Peyer's patch (tissue), 4 donors: ENCODE measurements at regions not wholly inside any gene's neighbourhood (a gene's known extent, or its start where the extent isn't known, plus 50 kb on each side); places are given as distances from the start of the nearest gene placed in this dataset.

Experiments used
- DNase-seq, 3 donors: peaks; one replicate each; pipeline ENCODE4 v3.0.0-alpha.2; 2017 to 2019
- H3K27ac ChIP-seq, 4 donors: fragments of 200-600 bp; sonication (generic); one replicate each; pipeline ENCODE4 v1.5.1; 2016 to 2019
- H3K27me3 ChIP-seq, 2 donors: fragments of 200-600 bp; sonication (generic); one replicate each; pipeline ENCODE4 v1.5.1; 2019
- H3K36me3 ChIP-seq, 3 donors: fragments of 200-600 bp; sonication (generic); one replicate each; pipeline ENCODE4 v1.5.1; 2016 to 2019
- H3K4me1 ChIP-seq, 4 donors: fragments of 200-600 bp; sonication (generic); one replicate each; pipeline ENCODE4 v1.5.1; 2016 to 2019
- H3K4me3 ChIP-seq, 4 donors: fragments of 200-600 bp; sonication (generic); 1 replicate in 3 of 4; 2 replicates in 1 of 4; pipeline ENCODE4 v1.5.1; 2016 to 2019; ENCODE audit warnings: mild to moderate bottlenecking in 1 of 4
- H3K9me3 ChIP-seq, 4 donors: fragments of 200-600 bp; sonication (generic); one replicate each; pipeline ENCODE4 v1.5.1; 2016 to 2019; ENCODE audit warnings: mild to moderate bottlenecking in 1 of 4
- CTCF ChIP-seq, 6 experiments: fragments of 450-650 bp in 4 of 6; fragments of 200-600 bp in 2 of 6; sonication (generic) in 1 of 6; IDR thresholded peaks; one replicate each; pipeline ENCODE4 v1.5.1; 2017 to 2019; ENCODE audit warnings: antibody characterized with exemption in 6 of 6, mild to moderate bottlenecking in 3 of 6, moderate library complexity in 1 of 6
- POLR2A ChIP-seq, 2 donors: fragments of 450-650 bp; IDR thresholded peaks; one replicate each; pipeline ENCODE4 v1.5.1; 2017; ENCODE audit warnings: antibody characterized with exemption in 2 of 2, mild to moderate bottlenecking in 2 of 2, moderate library complexity in 2 of 2

GRCh38 chr12:77645966-77646598 is 184.6 kb upstream of the NAV3 start:
- no peak for DNase-seq
- H3K27me3 ChIP-seq: no peaks in the 10 kb centered on the region
- no peak overlapping the region for H3K27ac ChIP-seq
- no peaks in the 10 kb centered on the region for H3K4me1 ChIP-seq
- no peak overlapping the region for H3K4me3 ChIP-seq
- no peaks in the 10 kb centered on the region for H3K9me3 ChIP-seq
- no peak for TF ChIP-seq CTCF (IDR thresholded peaks at IDR 0.05)
- TF ChIP-seq POLR2A (IDR thresholded peaks at IDR 0.05): no peak
- H3K36me3 ChIP-seq: no peaks in the 10 kb centered on the region

DNA sequence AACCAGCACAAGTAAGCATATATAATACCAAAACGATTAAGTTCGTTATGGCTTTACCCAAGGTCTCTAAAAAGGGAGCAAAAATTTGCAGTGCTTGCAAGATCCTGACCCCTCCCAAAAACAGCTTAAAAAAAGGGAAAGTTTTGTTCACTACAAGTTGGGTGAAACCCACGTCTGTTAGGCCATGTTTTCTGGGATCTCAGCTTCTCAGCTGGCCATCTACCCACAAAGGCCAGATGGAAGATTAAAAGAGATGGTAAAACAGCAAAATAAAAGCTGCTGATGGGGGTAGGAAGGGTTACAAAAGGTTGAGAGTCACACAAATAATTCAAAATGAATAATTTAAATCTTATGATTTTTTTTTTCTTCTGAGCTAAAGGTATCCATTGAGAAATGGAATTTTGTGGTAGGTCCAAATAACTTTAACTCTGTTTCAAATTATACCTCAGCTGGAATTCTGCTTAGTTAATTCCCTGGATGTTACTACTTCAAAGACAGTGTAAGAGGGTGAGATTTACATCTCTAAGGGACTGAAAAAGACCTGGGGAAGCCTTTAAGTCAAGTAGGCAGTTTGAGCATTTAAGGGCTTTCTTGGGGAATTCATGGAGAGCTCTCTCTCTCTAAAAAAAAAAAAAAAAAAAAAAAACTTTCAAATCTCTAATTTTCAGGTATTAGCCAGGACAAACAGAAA is 185.6 kb upstream of the NAV3 start:
- Histone ChIP-seq H3K4me1 (no peaks in the 10 kb centered on the region), H3K36me3 (no peaks in the 10 kb centered on the region), H3K9me3 (no peaks in the 10 kb centered on the region), H3K4me3 (no peak overlapping the region), H3K27ac (no peak overlapping the region), H3K27me3 (no peaks in the 10 kb centered on the region)
- TF ChIP-seq CTCF (IDR thresholded peaks at IDR 0.05): no peak
- TF ChIP-seq POLR2A (IDR thresholded peaks at IDR 0.05): no peak
- DNase-seq: no peak

GRCh38 chr12:77642246-77642645 is 188.4 kb upstream of the NAV3 start:
- H3K27ac ChIP-seq: no peak overlapping the region
- TF ChIP-seq POLR2A (IDR thresholded peaks at IDR 0.05) (no peak), CTCF (IDR thresholded peaks at IDR 0.05) (no peak)
- DNase-seq: no peak
- no peak overlapping the region for H3K4me3 ChIP-seq
- no peaks in the 10 kb centered on the region for H3K4me1 ChIP-seq
- no peaks in the 10 kb centered on the region for H3K9me3 ChIP-seq
- H3K27me3 ChIP-seq: no peaks in the 10 kb centered on the region
- no peaks in the 10 kb centered on the region for H3K36me3 ChIP-seq

GRCh38 chr12:77640356-77640755 is 190.3 kb upstream of the NAV3 start:
- TF ChIP-seq CTCF (IDR thresholded peaks at IDR 0.05) (no peak), POLR2A (IDR thresholded peaks at IDR 0.05) (no peak)
- no peak for DNase-seq
- no peaks in the 10 kb centered on the region for H3K36me3 ChIP-seq

GRCh38 chr12:77630790-77631445 is 199.8 kb upstream of the NAV3 start:
- no peak for TF ChIP-seq POLR2A (IDR thresholded peaks at IDR 0.05)
- TF ChIP-seq CTCF (IDR thresholded peaks at IDR 0.05): no peak
- no peak overlapping the region for H3K4me3 ChIP-seq
- H3K4me1 ChIP-seq: no peaks in the 10 kb centered on the region
- H3K27ac ChIP-seq: no peak overlapping the region
- H3K9me3 ChIP-seq: no peaks in the 10 kb centered on the region
- no peaks in the 10 kb centered on the region for H3K27me3 ChIP-seq
- no peak for DNase-seq
- no peaks in the 10 kb centered on the region for H3K36me3 ChIP-seq

More at GRCh38 chr12:77640356-77640755, 190.3 kb upstream of the NAV3 start:
- Histone ChIP-seq H3K4me3 (no peak overlapping the region), H3K27me3 (no peaks in the 10 kb centered on the region), H3K27ac (no peak overlapping the region), H3K9me3 (no peaks in the 10 kb centered on the region), H3K4me1 (no peaks in the 10 kb centered on the region)
